Breast epithelium (tissue), 3 donors: ENCODE measurements at regions not wholly inside any gene's neighbourhood (a gene's known extent, or its start where the extent isn't known, plus 50 kb on each side); places are given as distances from the start of the nearest gene placed in this dataset.
"Not testable (repeated sequence)": the region's sequence is repeated elsewhere in the genome, so short reads cannot be mapped to it uniquely, and the experiment has no call there.

Source experiments
- CTCF ChIP-seq, 3 donors: fragments of 450-650 bp; IDR thresholded peaks; one replicate each; pipeline ENCODE4 v1.5.1; 2016 to 2017; ENCODE audit warnings: antibody characterized with exemption in 3 of 3, mild to moderate bottlenecking in 3 of 3, moderate library complexity in 3 of 3
- POLR2A ChIP-seq: fragments of 450-650 bp; IDR thresholded peaks from one replicate; pipeline ENCODE4 v1.6.1; 2016; ENCODE audit warnings: antibody characterized with exemption, mild to moderate bottlenecking, moderate library complexity
- POLR2AphosphoS5 ChIP-seq, 3 donors: sonication (generic); formaldehyde crosslinking; IDR thresholded peaks; one replicate each; pipeline ENCODE4 v1.6.1; 2017; ENCODE audit warnings: antibody characterized with exemption in 3 of 3

DNA sequence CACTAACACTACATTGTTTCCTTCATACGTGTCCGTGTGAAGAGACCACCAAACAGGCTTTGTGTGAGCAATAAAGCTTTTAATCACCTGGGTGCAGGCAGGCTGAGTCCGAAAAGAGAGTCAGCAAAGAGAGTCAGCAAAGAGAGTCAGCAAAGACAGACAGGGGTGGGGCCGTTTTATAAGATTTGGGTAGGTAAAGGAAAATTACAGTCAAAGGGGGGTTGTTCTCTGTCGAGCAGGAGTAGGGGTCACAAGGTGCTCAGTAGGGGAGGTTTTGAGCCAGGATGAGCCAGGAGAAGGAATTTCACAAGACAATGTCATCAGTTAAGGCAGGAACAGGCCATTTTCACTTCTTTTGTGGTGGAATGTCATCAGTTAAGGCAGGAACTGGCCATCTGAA is 1226.2 kb downstream of the OTOL1 start:
- not testable (repeated sequence) for TF ChIP-seq CTCF (IDR thresholded peaks at IDR 0.05); POLR2AphosphoS5 (IDR thresholded peaks at IDR 0.05); POLR2A
